ENCODE measurements at regions not wholly inside any gene's neighbourhood (a gene's known extent, or its start where the extent isn't known, plus 50 kb on each side); places are given as distances from the start of the nearest gene placed in this dataset.

DNA sequence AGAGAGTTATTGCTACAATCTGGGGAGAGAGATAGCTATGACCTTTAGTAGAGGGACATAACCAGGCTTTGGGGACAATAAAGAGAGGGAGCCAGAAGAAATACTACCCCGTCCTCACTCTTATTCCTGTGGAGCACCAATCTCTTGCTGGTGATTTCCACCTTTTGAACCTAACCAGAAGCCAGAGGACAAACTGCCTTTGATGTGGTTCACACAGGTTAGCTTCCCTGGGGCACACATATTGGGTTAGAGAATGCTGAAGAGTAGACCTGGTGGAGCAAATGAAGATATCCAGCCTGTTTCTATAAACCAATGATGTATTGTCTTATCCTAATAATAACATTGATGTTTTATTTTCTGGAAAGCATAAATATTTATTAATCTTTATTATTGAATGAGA, 399.3 kb downstream of the HTR7 start:
- no peak for TF ChIP-seq POLR2AphosphoS5 (IDR thresholded peaks at IDR 0.05)
- TF ChIP-seq POLR2A (IDR thresholded peaks at IDR 0.05), result no peak

Measured in sigmoid colon (tissue), 4 donors.